ENCODE measurements at regions not wholly inside any gene's neighbourhood (a gene's known extent, or its start where the extent isn't known, plus 50 kb on each side); places are given as distances from the start of the nearest gene placed in this dataset.

DNA sequence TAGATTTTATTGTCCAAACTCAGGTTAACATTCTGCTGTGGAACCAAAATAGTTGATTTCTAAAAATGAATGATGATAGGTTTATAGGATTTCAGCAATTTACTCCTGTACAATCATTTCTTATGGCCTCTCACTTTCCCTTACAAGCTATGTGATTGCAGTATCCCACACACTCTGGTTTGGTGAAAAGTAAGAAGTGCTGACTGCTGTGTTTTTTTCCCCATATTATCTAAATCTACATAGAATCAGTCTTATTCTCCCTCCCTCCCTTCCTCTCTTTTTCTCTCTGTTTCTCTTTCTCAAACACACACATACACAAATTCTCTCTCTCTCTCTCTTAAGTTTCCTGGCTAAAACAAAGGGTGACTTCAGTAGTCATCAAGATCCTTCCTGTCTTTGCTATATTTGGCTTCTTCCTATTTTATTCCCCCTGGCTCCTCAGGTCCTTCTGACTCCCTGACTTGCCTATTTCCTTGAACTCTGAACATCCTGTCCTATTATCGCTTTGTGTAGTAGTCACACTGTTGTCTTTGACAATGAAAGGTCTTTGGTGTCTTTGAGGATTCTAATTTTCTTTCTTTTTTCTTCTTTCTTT, 55.9 kb upstream of the HAPLN1 start:
- TF ChIP-seq CSDC2 (CRISPR knock-in tag; IDR thresholded peaks at IDR 0.05) (no peak), PPARA (CRISPR knock-in tag; IDR thresholded peaks at IDR 0.05; ENCODE audit: borderline replicate concordance) (no peak), SNAI2 (CRISPR knock-in tag; IDR thresholded peaks at IDR 0.05) (no peak), ZNF8 (CRISPR knock-in tag; IDR thresholded peaks at IDR 0.05) (no peak), BACH2 (CRISPR knock-in tag; IDR thresholded peaks at IDR 0.05; ENCODE audit: borderline replicate concordance) (no peak), ZNF565 (CRISPR knock-in tag; conservative IDR thresholded peaks at IDR 0.05; ENCODE audit: low read depth) (no peak), ISL1 (CRISPR knock-in tag; IDR thresholded peaks at IDR 0.05) (no peak), ZFP3 (CRISPR knock-in tag; IDR thresholded peaks at IDR 0.05) (no peak), ZC3H10 (CRISPR knock-in tag; IDR thresholded peaks at IDR 0.05) (no peak), RARB (CRISPR knock-in tag; IDR thresholded peaks at IDR 0.05) (no peak), ZNF70 (CRISPR knock-in tag; IDR thresholded peaks at IDR 0.05) (no peak), ARNTL (CRISPR knock-in tag; IDR thresholded peaks at IDR 0.05; ENCODE audit: borderline replicate concordance, low read depth) (no peak), PATZ1 (CRISPR knock-in tag; IDR thresholded peaks at IDR 0.05; ENCODE audit: borderline replicate concordance) (no peak), ZFP30 (CRISPR knock-in tag; IDR thresholded peaks at IDR 0.05) (no peak), OSR1 (CRISPR knock-in tag; IDR thresholded peaks at IDR 0.05) (no peak), GLIS3 (CRISPR knock-in tag; IDR thresholded peaks at IDR 0.05) (no peak), TOX (CRISPR knock-in tag; IDR thresholded peaks at IDR 0.05; ENCODE audit: borderline replicate concordance) (no peak)
- TF ChIP-seq, protein P1, sequence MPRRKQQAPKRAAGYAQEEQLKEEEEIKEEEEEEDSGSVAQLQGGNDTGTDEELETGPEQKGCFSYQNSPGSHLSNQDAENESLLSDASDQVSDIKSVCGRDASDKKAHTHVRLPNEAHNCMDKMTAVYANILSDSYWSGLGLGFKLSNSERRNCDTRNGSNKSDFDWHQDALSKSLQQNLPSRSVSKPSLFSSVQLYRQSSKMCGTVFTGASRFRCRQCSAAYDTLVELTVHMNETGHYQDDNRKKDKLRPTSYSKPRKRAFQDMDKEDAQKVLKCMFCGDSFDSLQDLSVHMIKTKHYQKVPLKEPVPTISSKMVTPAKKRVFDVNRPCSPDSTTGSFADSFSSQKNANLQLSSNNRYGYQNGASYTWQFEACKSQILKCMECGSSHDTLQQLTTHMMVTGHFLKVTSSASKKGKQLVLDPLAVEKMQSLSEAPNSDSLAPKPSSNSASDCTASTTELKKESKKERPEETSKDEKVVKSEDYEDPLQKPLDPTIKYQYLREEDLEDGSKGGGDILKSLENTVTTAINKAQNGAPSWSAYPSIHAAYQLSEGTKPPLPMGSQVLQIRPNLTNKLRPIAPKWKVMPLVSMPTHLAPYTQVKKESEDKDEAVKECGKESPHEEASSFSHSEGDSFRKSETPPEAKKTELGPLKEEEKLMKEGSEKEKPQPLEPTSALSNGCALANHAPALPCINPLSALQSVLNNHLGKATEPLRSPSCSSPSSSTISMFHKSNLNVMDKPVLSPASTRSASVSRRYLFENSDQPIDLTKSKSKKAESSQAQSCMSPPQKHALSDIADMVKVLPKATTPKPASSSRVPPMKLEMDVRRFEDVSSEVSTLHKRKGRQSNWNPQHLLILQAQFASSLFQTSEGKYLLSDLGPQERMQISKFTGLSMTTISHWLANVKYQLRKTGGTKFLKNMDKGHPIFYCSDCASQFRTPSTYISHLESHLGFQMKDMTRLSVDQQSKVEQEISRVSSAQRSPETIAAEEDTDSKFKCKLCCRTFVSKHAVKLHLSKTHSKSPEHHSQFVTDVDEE (CRISPR knock-in tag; IDR thresholded peaks at IDR 0.05), result no peak
- TF ChIP-seq, protein P2, sequence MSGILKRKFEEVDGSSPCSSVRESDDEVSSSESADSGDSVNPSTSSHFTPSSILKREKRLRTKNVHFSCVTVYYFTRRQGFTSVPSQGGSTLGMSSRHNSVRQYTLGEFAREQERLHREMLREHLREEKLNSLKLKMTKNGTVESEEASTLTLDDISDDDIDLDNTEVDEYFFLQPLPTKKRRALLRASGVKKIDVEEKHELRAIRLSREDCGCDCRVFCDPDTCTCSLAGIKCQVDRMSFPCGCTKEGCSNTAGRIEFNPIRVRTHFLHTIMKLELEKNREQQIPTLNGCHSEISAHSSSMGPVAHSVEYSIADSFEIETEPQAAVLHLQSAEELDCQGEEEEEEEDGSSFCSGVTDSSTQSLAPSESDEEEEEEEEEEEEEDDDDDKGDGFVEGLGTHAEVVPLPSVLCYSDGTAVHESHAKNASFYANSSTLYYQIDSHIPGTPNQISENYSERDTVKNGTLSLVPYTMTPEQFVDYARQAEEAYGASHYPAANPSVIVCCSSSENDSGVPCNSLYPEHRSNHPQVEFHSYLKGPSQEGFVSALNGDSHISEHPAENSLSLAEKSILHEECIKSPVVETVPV (CRISPR knock-in tag; IDR thresholded peaks at IDR 0.05), result no peak
- TF ChIP-seq, protein P3, sequence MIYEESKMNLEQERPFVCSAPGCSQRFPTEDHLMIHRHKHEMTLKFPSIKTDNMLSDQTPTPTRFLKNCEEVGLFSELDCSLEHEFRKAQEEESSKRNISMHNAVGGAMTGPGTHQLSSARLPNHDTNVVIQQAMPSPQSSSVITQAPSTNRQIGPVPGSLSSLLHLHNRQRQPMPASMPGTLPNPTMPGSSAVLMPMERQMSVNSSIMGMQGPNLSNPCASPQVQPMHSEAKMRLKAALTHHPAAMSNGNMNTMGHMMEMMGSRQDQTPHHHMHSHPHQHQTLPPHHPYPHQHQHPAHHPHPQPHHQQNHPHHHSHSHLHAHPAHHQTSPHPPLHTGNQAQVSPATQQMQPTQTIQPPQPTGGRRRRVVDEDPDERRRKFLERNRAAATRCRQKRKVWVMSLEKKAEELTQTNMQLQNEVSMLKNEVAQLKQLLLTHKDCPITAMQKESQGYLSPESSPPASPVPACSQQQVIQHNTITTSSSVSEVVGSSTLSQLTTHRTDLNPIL (CRISPR knock-in tag; IDR thresholded peaks at IDR 0.05; ENCODE audit: low read depth), result no peak
- ATAC-seq, result no peak
